ENCODE measurements at regions not wholly inside any gene's neighbourhood (a gene's known extent, or its start where the extent isn't known, plus 50 kb on each side); places are given as distances from the start of the nearest gene placed in this dataset.

DNA sequence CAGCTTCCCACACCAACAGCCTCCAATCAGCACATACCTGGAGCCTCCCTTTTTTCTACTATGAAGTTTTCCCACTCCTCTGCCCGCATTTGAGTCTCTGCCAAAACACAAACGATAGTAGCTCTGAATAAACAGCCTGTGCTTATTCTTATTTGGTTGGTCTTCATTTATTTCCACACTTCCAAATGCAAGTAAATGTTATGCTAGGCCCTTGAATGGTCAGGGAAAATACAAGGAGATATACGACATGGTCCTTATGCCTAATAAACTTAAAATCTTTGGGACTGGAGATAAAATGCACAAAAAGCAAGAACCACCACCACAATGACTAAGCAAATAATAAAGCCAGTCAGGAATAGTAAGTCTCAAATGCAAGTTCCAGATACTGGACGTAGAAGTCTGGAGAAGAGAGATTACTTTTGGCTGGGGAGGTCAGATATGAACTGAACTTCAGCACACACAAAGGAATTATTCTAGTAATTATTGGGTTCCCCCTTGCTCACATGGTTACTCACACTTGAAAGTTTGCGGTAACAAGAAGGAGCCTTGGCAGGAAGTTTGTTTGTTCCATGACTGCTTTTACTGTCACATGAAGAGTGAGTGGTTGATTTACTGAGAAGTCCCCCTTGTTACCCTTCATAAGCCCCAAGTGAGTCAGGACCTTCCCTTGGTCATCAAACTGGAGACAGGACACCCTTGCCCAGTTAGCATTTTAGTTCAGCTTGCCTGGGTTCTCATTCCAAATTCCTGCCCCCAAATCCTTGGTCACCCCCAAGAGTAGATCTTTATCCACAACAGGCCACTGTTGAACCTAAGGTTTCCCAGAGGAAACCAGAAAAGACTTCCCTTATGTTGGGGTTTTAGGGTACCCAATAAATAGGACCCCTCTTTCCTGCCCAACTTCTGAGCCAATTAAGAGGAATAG is 511.2 kb upstream of the JARID2 start:
- TF ChIP-seq ZKSCAN1 (IDR thresholded peaks at IDR 0.05; ENCODE audit: low read length) (no peak), AGO2 (optimal IDR thresholded peaks at IDR 0.05; ENCODE audit: low read depth, low read length) (no peak)

Measured in HepG2 (cell line).